A549 (cell line): ENCODE measurements at regions not wholly inside any gene's neighbourhood (a gene's known extent, or its start where the extent isn't known, plus 50 kb on each side); places are given as distances from the start of the nearest gene placed in this dataset.

Source experiments
- CEBPB ChIP-seq, 2 experiments: fragments of >200 bp in 1 of 2; sonication (Bioruptor Twin) in 1 of 2; formaldehyde crosslinking in 1 of 2; IDR thresholded peaks; 2 replicates each; pipeline ENCODE4 v1.6.1; 2012 to 2016
- CTCF ChIP-seq: fragments of >200 bp; sonication (Bioruptor Twin); formaldehyde crosslinking; IDR thresholded peaks from 3 replicates; pipeline ENCODE4 v1.5.1; 2016
- KDM5A ChIP-seq: fragments of 200-600 bp; sonication (generic); IDR thresholded peaks from 2 replicates; pipeline ENCODE4 v1.6.1; 2016; ENCODE audit warnings: antibody characterized with exemption, mild to moderate bottlenecking
- POLR2A ChIP-seq: IDR thresholded peaks from 2 replicates; pipeline ENCODE4 v1.6.1; 2012; ENCODE audit warnings: mild to moderate bottlenecking, low read length
- RCOR1 ChIP-seq: fragments of 150-350 bp; IDR thresholded peaks from 2 replicates; pipeline ENCODE4 v1.6.1; 2014; ENCODE audit warnings: antibody characterized with exemption, low read length, low read depth
- SMC3 ChIP-seq: fragments of >200 bp; sonication (Bioruptor Twin); formaldehyde crosslinking; IDR thresholded peaks from 3 replicates; pipeline ENCODE4 v1.6.1; 2018; ENCODE audit warnings: inconsistent platforms
- ZNF302 ChIP-seq: fragments of 250-450 bp; sonication (Bioruptor Pico); IDR thresholded peaks from 2 replicates; pipeline ENCODE4 v1.9.0; 2021; ENCODE audit warnings: inconsistent platforms, mild to moderate bottlenecking, moderate library complexity

GRCh38 chr18:22314001-22314400, 103.7 kb downstream of the CTAGE1 start:
- no peak for TF ChIP-seq CTCF
- no peak for TF ChIP-seq KDM5A
- TF ChIP-seq POLR2A: no peak
- no peak for TF ChIP-seq CEBPB (IDR thresholded peaks at IDR 0.05)
- no peak for TF ChIP-seq ZNF302 (CRISPR knock-in tag)
- TF ChIP-seq SMC3: no peak
- TF ChIP-seq RCOR1: no peak
